ENCODE measurements at regions not wholly inside any gene's neighbourhood (a gene's known extent, or its start where the extent isn't known, plus 50 kb on each side); places are given as distances from the start of the nearest gene placed in this dataset.

DNA sequence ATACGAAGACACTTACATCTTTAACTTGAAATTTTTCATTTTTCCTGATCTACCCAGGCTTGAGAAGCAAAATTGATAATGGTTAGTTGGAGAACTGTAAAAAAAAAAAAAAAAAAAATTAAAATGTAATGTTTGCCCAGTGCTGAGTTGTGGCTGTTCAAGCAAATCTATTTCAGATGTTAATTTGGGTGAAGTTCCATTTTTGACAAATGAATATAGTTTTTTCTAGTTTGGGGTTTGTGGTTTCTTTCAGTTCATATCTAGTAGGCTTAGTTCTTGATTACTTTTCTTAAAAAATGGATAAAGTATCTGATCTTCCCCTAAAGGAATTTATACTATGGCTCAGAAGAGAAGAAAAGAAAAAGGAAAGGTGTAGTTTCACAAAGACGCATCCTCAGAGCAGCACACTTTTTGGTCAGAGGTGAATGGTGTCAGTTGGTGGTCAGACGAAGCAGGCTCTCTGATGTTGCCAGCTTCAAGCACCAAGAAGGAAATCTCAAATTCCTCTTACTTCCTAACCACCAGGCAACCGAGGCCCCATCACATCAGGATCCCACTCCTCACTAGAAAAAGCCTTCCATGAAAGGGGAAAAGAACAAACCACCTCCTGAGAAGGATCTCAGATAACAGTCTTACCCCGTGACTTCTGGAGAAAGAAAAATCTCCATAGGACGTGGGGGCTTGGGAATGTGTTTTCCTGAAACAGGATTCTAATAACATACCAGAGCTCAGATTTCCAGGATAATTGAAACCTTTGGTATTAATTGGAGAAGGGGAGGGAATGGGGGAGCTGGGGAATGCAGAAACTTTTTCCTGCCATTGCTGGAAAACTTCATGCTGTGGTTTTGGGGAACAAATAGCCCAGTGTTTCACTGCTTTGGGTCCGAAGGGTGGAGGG lies 396.2 kb downstream of the CD83 start:
- no peak for TF ChIP-seq EZH2 (IDR thresholded peaks at IDR 0.05; ENCODE audit: low read length, missing control alignments)
- TF ChIP-seq, protein P1, sequence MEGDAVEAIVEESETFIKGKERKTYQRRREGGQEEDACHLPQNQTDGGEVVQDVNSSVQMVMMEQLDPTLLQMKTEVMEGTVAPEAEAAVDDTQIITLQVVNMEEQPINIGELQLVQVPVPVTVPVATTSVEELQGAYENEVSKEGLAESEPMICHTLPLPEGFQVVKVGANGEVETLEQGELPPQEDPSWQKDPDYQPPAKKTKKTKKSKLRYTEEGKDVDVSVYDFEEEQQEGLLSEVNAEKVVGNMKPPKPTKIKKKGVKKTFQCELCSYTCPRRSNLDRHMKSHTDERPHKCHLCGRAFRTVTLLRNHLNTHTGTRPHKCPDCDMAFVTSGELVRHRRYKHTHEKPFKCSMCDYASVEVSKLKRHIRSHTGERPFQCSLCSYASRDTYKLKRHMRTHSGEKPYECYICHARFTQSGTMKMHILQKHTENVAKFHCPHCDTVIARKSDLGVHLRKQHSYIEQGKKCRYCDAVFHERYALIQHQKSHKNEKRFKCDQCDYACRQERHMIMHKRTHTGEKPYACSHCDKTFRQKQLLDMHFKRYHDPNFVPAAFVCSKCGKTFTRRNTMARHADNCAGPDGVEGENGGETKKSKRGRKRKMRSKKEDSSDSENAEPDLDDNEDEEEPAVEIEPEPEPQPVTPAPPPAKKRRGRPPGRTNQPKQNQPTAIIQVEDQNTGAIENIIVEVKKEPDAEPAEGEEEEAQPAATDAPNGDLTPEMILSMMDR (conservative IDR thresholded peaks at IDR 0.05 in 1 of 2, IDR thresholded peaks at IDR 0.05 in 1 of 2; ENCODE audit: low read depth in 1 of 2, low read length in 2 of 2): no peak
